Lung (tissue), 11 donors: ENCODE measurements at regions not wholly inside any gene's neighbourhood (a gene's known extent, or its start where the extent isn't known, plus 50 kb on each side); places are given as distances from the start of the nearest gene placed in this dataset.

Source experiments
- ATAC-seq: fragments of 200-7000 bp; cut with Tn5 transposase; one replicate; pipeline ENCODE4 v1.9.1; 2020; ENCODE audit warnings: moderate number of reproducible peaks; ENCODE audit not compliant: insufficient read depth, low FRiP score
- DNase-seq, 3 donors: peaks; one replicate each; pipeline ENCODE4 v3.0.0-alpha.2; 2013 to 2017
- H3K27ac ChIP-seq, 2 donors: one replicate each; pipeline ENCODE4 v1.5.1; 2013; ENCODE audit warnings: mild to moderate bottlenecking in 2 of 2, moderate library complexity in 2 of 2, control low read depth in 1 of 2, inconsistent platforms in 1 of 2, low read depth in 1 of 2, low read length in 1 of 2
- H3K27me3 ChIP-seq, 3 donors: one replicate each; pipeline ENCODE4 v1.5.1; 2013; ENCODE audit warnings: low read length in 2 of 3; ENCODE audit not compliant: control insufficient read depth in 3 of 3, insufficient read depth in 3 of 3
- H3K36me3 ChIP-seq, 4 donors: one replicate each; pipeline ENCODE4 v1.5.1; 2013; ENCODE audit warnings: low read length in 4 of 4, mild to moderate bottlenecking in 1 of 4, moderate library complexity in 1 of 4; ENCODE audit not compliant: control insufficient read depth in 4 of 4, insufficient read depth in 4 of 4
- H3K4me1 ChIP-seq, 5 donors: one replicate each; pipeline ENCODE4 v1.5.1; 2013; ENCODE audit warnings: low read length in 5 of 5, mild to moderate bottlenecking in 2 of 5, moderate library complexity in 1 of 5; ENCODE audit not compliant: control insufficient read depth in 5 of 5, insufficient read depth in 5 of 5
- H3K4me3 ChIP-seq: one replicate; pipeline ENCODE4 v1.5.1; 2013; ENCODE audit warnings: mild to moderate bottlenecking, control low read depth, moderate library complexity
- H3K9ac ChIP-seq, 2 donors: one replicate each; pipeline ENCODE4 v1.5.1; 2013; ENCODE audit warnings: low read length in 2 of 2, control low read depth in 1 of 2; ENCODE audit not compliant: insufficient read depth in 1 of 2
- H3K9me3 ChIP-seq, 4 donors: one replicate each; pipeline ENCODE4 v1.5.1; 2013; ENCODE audit warnings: low read length in 3 of 4, mild to moderate bottlenecking in 1 of 4, moderate library complexity in 1 of 4; ENCODE audit not compliant: control insufficient read depth in 4 of 4, insufficient read depth in 3 of 4
- CTCF ChIP-seq: IDR thresholded peaks from 2 replicates; pipeline ENCODE4 v1.5.1; 2012; ENCODE audit warnings: mild to moderate bottlenecking; ENCODE audit errors: control extremely low read depth, extremely low read depth
- WGBS, 2 donors: extraction: QIAGEN DNeasy Blood & Tissue Kit; methylation state at CpG; one replicate each; pipeline ENCODE4 v1.1.7; 2013; 5-methylcytosine and 5-hydroxymethylcytosine counted together
- donor health status: control.
- donor health status: control.
- donor health status: Bipolar disorder and iron deficiency.
- donor health status: healthy.
- donor health status: DM: yes; HTN: yes; CAD: no.

- 60 to 89% methylated on average over 2 of the region's 2 CpGs for WGBS, 2 donors
- H3K4me3 ChIP-seq: no peak overlapping the region
- ATAC-seq (no peak), DNase-seq (no peak)
- no peaks in the 10 kb centered on the region for H3K36me3 ChIP-seq
- no peak for TF ChIP-seq CTCF
- H3K9me3 ChIP-seq: no peaks in the 10 kb centered on the region
- no peak overlapping the region for H3K9ac ChIP-seq
- H3K27ac ChIP-seq: no peak overlapping the region
- no peaks in the 10 kb centered on the region for H3K4me1 ChIP-seq
- no peaks in the 10 kb centered on the region for H3K27me3 ChIP-seq
Measured at GRCh38 chr18:64260810-64261209, 111.9 kb upstream of the LINC00305 start.

GRCh38 chr18:64259871-64260270 is 111.0 kb upstream of the LINC00305 start:
- TF ChIP-seq CTCF: no peak
- Histone ChIP-seq H3K9me3 (no peaks in the 10 kb centered on the region), H3K27me3 (no peaks in the 10 kb centered on the region), H3K9ac (no peak overlapping the region), H3K27ac (no peak overlapping the region), H3K4me3 (no peak overlapping the region), H3K36me3 (no peaks in the 10 kb centered on the region), H3K4me1 (no peaks in the 10 kb centered on the region)
- DNase-seq (no peak), ATAC-seq (no peak)
- WGBS, 2 donors: 41 to 62% methylated on average over 4 of the region's 4 CpGs

- Histone ChIP-seq H3K9me3 (no peaks in the 10 kb centered on the region), H3K4me3 (no peak overlapping the region), H3K27me3 (no peaks in the 10 kb centered on the region), H3K27ac (no peak overlapping the region), H3K4me1 (no peaks in the 10 kb centered on the region), H3K36me3 (no peaks in the 10 kb centered on the region), H3K9ac (no peak overlapping the region)
- no peak for DNase-seq
- no peak for TF ChIP-seq CTCF
- no peak for ATAC-seq
- WGBS, 2 donors: 87 to 94% methylated on average over 5 of the region's 5 CpGs
Measured at GRCh38 chr18:64258111-64258650, 109.3 kb upstream of the LINC00305 start.
